ENCODE measurements at regions not wholly inside any gene's neighbourhood (a gene's known extent, or its start where the extent isn't known, plus 50 kb on each side); places are given as distances from the start of the nearest gene placed in this dataset.
A peak's percentile ranks its signal among the peaks of the same experiment; 100 is the strongest.

DNA sequence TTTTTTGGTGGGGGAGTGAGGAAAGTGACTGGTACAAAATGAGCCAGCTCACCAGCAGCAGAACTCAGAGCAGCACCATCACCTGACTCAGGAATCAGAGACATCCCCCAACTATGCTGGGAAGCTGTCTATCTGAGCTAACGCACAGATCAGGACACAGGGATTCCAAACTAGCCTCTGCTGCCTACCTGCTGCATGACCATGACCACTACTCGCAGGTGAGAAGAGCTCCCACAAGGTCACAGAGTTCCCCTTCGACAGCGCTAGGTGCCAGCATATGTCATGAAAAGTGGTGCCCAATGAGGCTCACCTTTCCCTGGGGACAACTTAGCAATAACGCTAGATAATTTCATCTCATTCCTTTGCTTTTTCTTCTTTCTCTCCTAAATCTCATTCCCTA is 662.6 kb upstream of the CPEB2 start:
- Mint-ChIP-seq H3K4me3 (no peak overlapping the region), H3K4me1 (peaks cover 17% of the 10 kb centered on the region), H3K36me3 (ENCODE audit: low read depth) (no peaks in the 10 kb centered on the region), H3K27ac (no peak overlapping the region), H3K27me3 (no peaks in the 10 kb centered on the region), H3K9me3 (no peaks in the 10 kb centered on the region)
- CTCF ChIA-PET, result no interaction called here
- intact Hi-C loops (cut with micrococcal nuclease), result no loop called here
- ATAC-seq (ENCODE audit: low read depth) (no peak), DNase-seq (no peak)
- no peak for TF ChIP-seq CTCF (IDR thresholded peaks at IDR 0.05)
- POLR2A ChIA-PET, result no interaction called here

GRCh38 chr4:14340321-14340720 is 662.0 kb upstream of the CPEB2 start:
- ChIA-PET CTCF (no interaction called here), POLR2A (no interaction called here)
- H3K36me3 Mint-ChIP-seq (ENCODE audit: low read depth), result no peaks in the 10 kb centered on the region
- H3K27me3 Mint-ChIP-seq, result no peaks in the 10 kb centered on the region
- no peak overlapping the region for H3K4me3 Mint-ChIP-seq
- intact Hi-C loops (cut with micrococcal nuclease), result no loop called here
- no peaks in the 10 kb centered on the region for H3K9me3 Mint-ChIP-seq
- no peak for TF ChIP-seq CTCF (IDR thresholded peaks at IDR 0.05)
- no peak overlapping the region for H3K27ac Mint-ChIP-seq
- ATAC-seq (ENCODE audit: low read depth), result no peak
- peaks cover 22% of the 10 kb centered on the region for H3K4me1 Mint-ChIP-seq
- no peak for DNase-seq

- Mint-ChIP-seq H3K27ac (no peak overlapping the region), H3K9me3 (no peaks in the 10 kb centered on the region), H3K27me3 (no peaks in the 10 kb centered on the region), H3K4me3 (no peak overlapping the region), H3K36me3 (ENCODE audit: low read depth) (no peaks in the 10 kb centered on the region), H3K4me1 (peaks cover 23% of the 10 kb centered on the region)
- ATAC-seq (ENCODE audit: low read depth) (no peak), DNase-seq (no peak)
- CTCF ChIA-PET, result no interaction called here
- no peak for TF ChIP-seq CTCF (IDR thresholded peaks at IDR 0.05)
- intact Hi-C loops (cut with micrococcal nuclease), result no loop called here
- POLR2A ChIA-PET, result no interaction called here
These were observed 658.3 kb upstream of the CPEB2 start for GRCh38 chr4:14343961-14344360.

GRCh38 chr4:14345356-14345775 is 656.9 kb upstream of the CPEB2 start:
- CTCF ChIA-PET, result no interaction called here
- peak; percentile 57 for ATAC-seq (ENCODE audit: low read depth)

GRCh38 chr4:14347526-14347925 is 654.8 kb upstream of the CPEB2 start:
- Mint-ChIP-seq H3K4me3 (no peak overlapping the region), H3K27ac (no peak overlapping the region), H3K9me3 (no peaks in the 10 kb centered on the region), H3K27me3 (no peaks in the 10 kb centered on the region), H3K4me1 (peaks cover 12% of the 10 kb centered on the region), H3K36me3 (ENCODE audit: low read depth) (no peaks in the 10 kb centered on the region)
- intact Hi-C loops (cut with micrococcal nuclease), result no loop called here
- ChIA-PET POLR2A (no interaction called here), CTCF (no interaction called here)
- DNase-seq, result no peak
- ATAC-seq (ENCODE audit: low read depth), result no peak
- no peak for TF ChIP-seq CTCF (IDR thresholded peaks at IDR 0.05)

More at GRCh38 chr4:14345356-14345775, 656.9 kb upstream of the CPEB2 start:
- peaks cover 12% of the 10 kb centered on the region for H3K4me1 Mint-ChIP-seq
- no peaks in the 10 kb centered on the region for H3K27me3 Mint-ChIP-seq
- no peak overlapping the region for H3K4me3 Mint-ChIP-seq
- no peaks in the 10 kb centered on the region for H3K36me3 Mint-ChIP-seq (ENCODE audit: low read depth)
- H3K9me3 Mint-ChIP-seq, result no peaks in the 10 kb centered on the region
- intact Hi-C loops (cut with micrococcal nuclease), result no loop called here
- TF ChIP-seq CTCF (IDR thresholded peaks at IDR 0.05), result no peak
- POLR2A ChIA-PET, result no interaction called here
- H3K27ac Mint-ChIP-seq, result no peak overlapping the region
- no peak for DNase-seq

Measured in activated B cell treated with CpG ODN at 0.5 μM for 24 hours (primary cell).